CMK (cell line): ENCODE measurements at regions not wholly inside any gene's neighbourhood (a gene's known extent, or its start where the extent isn't known, plus 50 kb on each side); places are given as distances from the start of the nearest gene placed in this dataset.

Experiments
- DNase-seq: peaks from one replicate; pipeline ENCODE4 v3.0.0-alpha.2; 2010; ENCODE audit warnings: low read depth

GRCh38 chr13:106660746-106661625, 93.0 kb upstream of the ARGLU1 start:
- DNase-seq = no peak

DNA sequence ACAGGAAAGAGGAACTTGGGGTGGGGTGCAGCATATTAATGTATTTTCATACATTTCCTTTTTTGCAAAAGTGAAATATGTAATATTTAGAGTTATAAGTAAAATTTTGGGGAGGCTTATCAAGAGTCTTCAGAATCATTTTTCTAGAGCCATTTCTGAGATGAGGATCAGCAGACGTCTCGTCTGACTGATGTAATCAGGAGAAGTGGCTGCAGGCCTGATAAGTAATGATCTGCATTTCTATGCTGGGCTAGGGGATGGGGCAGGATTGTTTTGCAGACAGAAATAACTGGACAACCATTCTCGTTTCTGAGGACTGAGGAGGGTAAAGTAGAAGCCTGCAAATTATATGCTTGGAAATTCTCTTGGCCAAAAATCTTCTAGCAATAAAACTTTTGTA, 89.2 kb upstream of the ARGLU1 start:
- DNase-seq = no peak

DNA sequence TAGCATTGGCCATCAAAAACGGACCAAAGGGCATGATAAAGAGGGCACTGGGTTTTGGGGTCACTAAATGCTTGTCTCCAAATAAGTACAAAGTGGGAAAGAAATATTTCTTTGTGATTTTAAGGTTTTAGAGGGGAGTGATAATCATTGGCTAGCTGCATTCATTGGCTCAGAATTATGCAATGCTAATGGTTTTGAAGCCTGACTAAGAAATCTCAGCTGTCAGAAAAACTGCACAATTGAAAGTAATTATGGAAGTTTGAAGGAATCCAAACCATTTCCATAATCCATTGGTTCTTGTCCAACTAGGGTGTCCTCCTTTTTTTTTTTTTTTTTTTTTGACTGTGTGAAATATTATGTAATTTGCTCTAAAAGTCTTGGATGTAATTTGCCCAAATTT, 88.2 kb upstream of the ARGLU1 start:
- DNase-seq = no peak

DNA sequence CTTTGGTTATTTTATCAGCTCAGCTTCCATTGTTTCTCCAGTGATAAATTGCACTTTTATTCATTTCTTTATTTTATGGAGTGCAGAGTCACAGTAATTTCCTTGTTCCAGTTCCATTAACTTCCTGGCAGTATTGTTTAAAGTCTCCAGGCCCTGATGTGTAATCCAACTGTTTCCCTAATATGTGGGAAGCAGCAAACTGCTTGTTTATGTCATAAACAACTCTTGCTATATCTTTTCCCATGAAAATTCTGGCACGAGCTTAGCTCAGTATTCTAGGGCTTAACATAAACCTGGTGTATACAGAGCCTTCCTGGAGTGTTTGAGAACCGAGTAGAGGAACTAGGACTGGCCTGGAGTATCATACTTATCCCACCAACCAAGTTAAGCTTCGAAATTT, 83.5 kb upstream of the ARGLU1 start:
- DNase-seq = no peak

DNA sequence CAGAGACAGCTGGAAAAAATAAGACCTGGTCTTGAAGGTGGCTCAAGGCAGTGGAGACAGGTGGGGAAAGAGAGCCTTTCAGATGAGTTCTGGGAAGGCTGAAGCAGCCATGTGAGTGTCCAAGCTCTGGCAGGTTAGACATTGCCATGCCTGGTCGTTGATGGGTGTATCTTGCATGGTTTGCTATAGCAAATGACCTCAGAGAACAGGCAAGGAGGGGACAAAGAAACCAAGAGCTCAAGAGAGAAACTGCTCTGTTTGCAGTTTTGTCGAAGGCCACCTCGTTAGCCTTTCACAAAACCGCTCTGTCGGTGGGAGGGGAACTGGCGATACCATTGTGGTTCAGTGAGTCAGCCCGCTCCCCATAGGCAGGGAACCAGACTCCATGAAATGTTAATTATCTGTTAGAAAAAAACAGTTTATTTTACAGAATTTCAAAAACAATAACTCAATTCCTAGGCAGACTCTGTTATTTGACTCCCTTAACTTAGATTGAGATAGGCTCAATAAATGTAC, 82.8 kb upstream of the ARGLU1 start:
- no peak for DNase-seq

DNA sequence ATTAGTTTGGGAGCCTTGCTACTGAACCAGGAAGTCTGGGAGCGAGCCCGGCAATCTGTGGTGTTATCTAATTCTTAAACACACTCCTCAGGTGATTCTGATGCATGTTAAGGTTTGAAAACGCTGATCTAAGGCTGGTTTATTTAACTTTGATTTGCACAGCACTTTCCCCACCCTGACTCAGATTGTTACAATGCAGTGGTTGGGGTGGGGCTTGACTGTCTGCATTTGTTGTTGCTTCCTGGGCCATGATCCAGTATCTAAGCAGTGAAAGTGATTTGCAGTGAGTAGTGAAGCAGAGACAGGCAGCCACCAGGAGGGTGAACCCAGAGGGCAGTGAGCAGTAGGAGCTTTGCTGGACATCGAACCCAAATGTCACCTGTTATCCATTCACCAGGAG, 81.6 kb upstream of the ARGLU1 start:
- no peak for DNase-seq

GRCh38 chr13:106640515-106640914, 72.6 kb upstream of the ARGLU1 start:
- no peak for DNase-seq

- no peak for DNase-seq
Measured at GRCh38 chr13:106637519-106637918, 69.6 kb upstream of the ARGLU1 start.

GRCh38 chr13:106636492-106636891, 68.6 kb upstream of the ARGLU1 start:
- no peak for DNase-seq

DNA sequence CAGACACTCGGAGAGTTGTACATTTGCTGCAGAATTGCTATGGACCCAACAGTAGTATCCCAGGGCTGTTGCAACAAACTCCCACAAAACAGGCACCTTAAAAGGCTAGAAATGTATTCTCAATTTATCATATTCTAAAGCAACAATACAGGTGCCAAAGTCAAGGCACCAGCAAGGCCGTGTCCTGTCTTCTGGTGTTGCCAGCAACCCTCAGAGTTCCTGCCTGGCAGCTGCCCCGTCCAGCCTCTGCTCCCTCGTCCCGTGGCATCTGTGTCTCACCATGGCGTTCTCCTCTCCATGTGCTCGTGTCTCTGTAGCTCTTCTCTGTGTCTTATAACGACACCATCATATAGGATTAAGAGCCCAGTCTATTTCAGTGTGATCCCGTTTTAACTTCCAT, 67.7 kb upstream of the ARGLU1 start:
- no peak for DNase-seq

DNA sequence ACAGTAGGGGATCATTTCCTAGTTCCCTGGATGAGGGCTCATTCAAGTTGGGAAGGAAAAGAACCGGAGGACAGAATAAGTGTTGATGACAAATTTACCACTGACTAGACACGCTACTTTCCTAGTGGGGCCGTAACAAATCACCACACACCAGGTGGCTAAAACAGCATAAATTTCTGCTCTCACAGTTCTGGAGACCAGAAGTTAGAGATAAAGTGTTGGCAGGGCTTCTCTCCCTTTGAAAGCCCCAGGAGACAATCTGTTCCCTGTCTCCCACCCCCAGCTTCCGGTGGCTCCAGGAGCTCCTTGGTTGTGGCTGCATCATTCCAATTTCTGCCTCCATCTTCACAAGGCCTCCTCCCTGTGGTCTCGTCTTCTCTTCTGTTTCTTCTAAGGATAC, 65.4 kb upstream of the ARGLU1 start:
- DNase-seq = no peak

GRCh38 chr13:106630650-106631049, 62.7 kb upstream of the ARGLU1 start:
- DNase-seq = no peak

DNA sequence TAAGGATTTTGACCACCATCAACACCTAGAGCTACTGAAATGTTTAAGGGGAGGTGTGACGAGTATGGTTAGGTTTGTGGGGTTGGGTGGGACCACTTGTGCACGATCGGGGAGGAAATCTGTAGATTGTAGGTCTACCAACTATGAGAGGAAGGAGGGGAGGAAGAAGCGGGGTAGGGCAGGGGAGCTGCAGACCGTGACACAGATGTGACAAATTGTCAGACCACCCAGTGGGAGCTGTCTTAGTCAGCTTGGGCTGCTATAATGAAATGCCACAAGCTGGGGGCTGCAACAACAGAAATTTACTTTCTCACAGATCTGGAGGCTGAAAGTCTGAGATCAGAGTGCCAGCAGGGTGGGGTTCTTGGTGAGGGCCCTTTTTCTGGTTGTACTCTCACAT, 62.2 kb upstream of the ARGLU1 start:
- no peak for DNase-seq

DNA sequence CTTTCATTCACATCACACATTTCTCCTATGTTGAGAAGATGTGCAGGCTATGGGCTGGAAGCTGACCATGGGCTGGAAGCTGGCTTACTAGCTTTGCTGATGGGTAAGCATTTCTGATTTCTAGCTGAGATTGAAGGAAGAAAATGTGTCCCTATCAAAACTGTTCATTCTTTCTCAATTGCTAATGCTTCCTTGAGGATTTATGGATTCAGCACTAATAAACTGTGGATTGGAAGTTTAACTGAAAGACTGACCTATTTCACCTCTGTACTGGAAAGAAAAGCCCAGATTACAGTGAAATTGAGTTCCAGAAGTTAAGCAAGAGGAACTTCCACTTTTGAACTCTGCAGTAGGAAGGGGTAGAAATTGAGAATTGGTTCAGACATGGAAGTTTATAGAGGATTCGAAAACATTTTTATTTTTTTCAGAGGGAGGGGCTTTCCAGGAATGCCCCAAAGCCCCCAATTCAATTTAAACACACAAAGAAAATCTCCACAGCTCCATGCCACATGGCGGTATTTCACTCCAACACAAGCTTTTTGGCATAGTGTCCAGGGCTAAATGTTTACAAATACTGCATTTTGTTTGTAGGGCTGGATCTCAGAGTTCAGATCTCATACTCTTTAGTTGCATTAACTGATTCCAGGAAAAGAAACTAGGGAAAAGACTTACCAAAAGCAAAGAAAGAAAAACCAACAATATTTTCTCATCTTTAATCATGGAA, 61.2 kb upstream of the ARGLU1 start:
- DNase-seq = no peak

DNA sequence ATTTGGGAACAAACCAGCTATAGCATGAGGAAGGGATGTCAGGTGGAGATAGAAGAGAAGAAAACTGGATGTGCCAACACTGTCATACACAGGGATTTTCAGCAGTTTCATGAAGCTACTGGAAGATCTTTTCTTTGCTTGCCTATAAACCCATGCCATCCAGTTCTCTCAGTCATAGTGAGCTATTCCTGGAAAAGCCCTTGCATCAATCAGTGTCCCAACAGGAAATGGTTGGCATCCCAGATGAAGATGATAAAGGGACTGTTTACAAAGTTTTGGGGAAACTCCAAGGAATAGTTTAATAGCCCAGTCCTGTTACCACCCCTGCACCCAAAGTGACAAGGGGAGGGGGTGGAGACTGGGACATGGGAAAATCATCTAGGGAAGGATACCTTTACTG, 58.5 kb upstream of the ARGLU1 start:
- no peak for DNase-seq

GRCh38 chr13:106625578-106625977, 57.6 kb upstream of the ARGLU1 start:
- DNase-seq = no peak

- DNase-seq = no peak
Measured at GRCh38 chr13:106623799-106624460, 56.0 kb upstream of the ARGLU1 start.

GRCh38 chr13:106621833-106622232, 53.9 kb upstream of the ARGLU1 start:
- no peak for DNase-seq

GRCh38 chr13:106619688-106620555, 52.0 kb upstream of the ARGLU1 start:
- DNase-seq = peak; percentile 11
